ENCODE measurements at regions not wholly inside any gene's neighbourhood (a gene's known extent, or its start where the extent isn't known, plus 50 kb on each side); places are given as distances from the start of the nearest gene placed in this dataset.
"Not testable (repeated sequence)": the region's sequence is repeated elsewhere in the genome, so short reads cannot be mapped to it uniquely, and the experiment has no call there.

DNA sequence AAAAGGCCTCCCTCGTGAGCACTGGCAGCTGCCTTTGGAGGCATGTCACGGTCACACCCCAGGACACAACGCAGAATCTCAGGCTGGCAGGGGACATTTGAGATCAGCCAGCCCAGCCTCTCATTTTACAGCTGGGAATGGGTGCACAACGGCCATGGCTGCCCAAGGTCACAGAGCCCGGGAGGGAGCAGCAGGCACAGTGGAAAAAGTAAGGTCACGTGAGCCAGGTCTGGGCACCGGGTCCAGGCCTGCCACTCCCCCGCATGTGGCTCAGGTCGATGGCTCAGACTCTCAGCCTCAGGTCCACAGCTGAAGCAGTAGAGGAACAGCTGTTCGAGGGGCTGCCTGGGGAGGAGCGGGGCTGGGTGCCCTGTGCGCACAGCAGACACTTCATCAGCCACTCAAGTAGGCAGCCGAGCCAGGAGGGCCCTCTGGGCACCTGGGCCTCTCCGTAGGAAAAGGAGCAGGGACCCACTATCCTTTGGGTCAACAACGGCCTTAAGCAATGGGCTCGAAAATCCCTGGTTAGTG lies 260.6 kb downstream of the GOLGA6L6 start:
- Histone ChIP-seq H3K36me3 (ENCODE audit: control insufficient read depth, insufficient read depth, low read length) (no peaks in the 10 kb centered on the region), H3K4me3 (ENCODE audit: low read depth, low read length) (no peak overlapping the region), H3K27me3 (ENCODE audit: control insufficient read depth, insufficient read depth, low read length) (no peaks in the 10 kb centered on the region)
- DNase-seq (ENCODE audit: low read depth) = no peak
- TF ChIP-seq CTCF (IDR thresholded peaks at IDR 0.05; ENCODE audit: insufficient read depth, low read length, poor library complexity, severe bottlenecking) = no peak

GRCh38 chr15:20280141-20280932 lies 261.3 kb downstream of the GOLGA6L6 start:
- H3K4me3 ChIP-seq (ENCODE audit: low read depth, low read length); DNase-seq (ENCODE audit: low read depth); H3K36me3 ChIP-seq (ENCODE audit: control insufficient read depth, insufficient read depth, low read length); H3K27me3 ChIP-seq (ENCODE audit: control insufficient read depth, insufficient read depth, low read length): not testable (repeated sequence)

GRCh38 chr15:20279056-20279455 lies 262.5 kb downstream of the GOLGA6L6 start:
- H3K4me3 ChIP-seq (ENCODE audit: low read depth, low read length); DNase-seq (ENCODE audit: low read depth); H3K36me3 ChIP-seq (ENCODE audit: control insufficient read depth, insufficient read depth, low read length); H3K27me3 ChIP-seq (ENCODE audit: control insufficient read depth, insufficient read depth, low read length): not testable (repeated sequence)

GRCh38 chr15:20278376-20278775 lies 263.2 kb downstream of the GOLGA6L6 start:
- not testable (repeated sequence) for H3K27me3 ChIP-seq (ENCODE audit: control insufficient read depth, insufficient read depth, low read length); H3K36me3 ChIP-seq (ENCODE audit: control insufficient read depth, insufficient read depth, low read length); DNase-seq (ENCODE audit: low read depth); H3K4me3 ChIP-seq (ENCODE audit: low read depth, low read length)

DNA sequence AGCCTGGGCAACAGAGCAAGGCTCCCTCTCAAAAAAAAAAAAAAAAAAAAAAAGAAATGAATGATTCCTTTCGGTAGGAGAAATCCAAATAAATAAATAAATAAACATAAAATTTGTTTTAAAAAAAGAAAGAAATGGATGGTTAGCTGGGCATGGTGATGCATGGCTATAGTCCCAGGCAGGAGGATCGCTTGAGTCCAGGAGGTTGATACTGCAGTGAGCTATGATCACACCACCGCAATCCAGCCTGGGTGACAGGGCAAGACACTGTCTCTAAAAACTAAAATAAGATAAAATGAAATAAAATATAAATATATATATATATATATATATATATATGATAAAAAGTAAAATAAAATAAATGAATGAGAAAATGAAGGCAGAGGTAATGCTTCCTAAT lies 264.1 kb downstream of the GOLGA6L6 start:
- not testable (repeated sequence) for DNase-seq (ENCODE audit: low read depth); H3K4me3 ChIP-seq (ENCODE audit: low read depth, low read length); H3K27me3 ChIP-seq (ENCODE audit: control insufficient read depth, insufficient read depth, low read length); H3K36me3 ChIP-seq (ENCODE audit: control insufficient read depth, insufficient read depth, low read length)

GRCh38 chr15:20276312-20277114 lies 265.1 kb downstream of the GOLGA6L6 start:
- H3K4me3 ChIP-seq (ENCODE audit: low read depth, low read length); H3K27me3 ChIP-seq (ENCODE audit: control insufficient read depth, insufficient read depth, low read length); DNase-seq (ENCODE audit: low read depth); H3K36me3 ChIP-seq (ENCODE audit: control insufficient read depth, insufficient read depth, low read length): not testable (repeated sequence)

DNA sequence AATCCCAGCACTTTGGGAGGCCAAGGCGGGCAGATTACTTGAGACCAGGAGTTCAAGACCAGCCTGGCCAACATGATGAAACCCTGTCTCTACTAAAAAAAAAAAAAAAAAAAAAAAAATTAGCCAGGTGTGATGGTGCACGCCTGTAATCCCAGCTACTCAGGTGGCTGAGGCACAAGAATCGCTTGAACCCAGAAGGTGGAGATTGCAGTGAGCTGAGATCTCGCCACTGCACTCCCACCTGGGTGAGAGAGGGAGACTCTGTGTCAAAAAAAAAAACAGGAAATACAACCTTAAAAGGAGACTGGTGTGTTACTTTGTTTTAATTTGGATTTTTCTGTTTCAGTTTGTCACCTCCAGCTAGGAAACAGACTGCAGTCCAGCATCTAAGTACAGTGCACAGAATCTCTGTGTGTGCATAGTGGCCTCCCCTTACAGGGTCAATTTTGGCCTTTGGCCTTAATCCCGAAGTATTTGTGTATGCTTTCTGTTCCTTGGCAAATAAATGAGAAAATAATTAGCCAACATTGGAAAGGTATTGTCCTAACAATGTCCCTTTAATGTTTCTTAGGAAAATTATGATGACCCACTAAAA lies 266.1 kb downstream of the GOLGA6L6 start:
- DNase-seq (ENCODE audit: low read depth); H3K36me3 ChIP-seq (ENCODE audit: control insufficient read depth, insufficient read depth, low read length); H3K4me3 ChIP-seq (ENCODE audit: low read depth, low read length); H3K27me3 ChIP-seq (ENCODE audit: control insufficient read depth, insufficient read depth, low read length): not testable (repeated sequence)

DNA sequence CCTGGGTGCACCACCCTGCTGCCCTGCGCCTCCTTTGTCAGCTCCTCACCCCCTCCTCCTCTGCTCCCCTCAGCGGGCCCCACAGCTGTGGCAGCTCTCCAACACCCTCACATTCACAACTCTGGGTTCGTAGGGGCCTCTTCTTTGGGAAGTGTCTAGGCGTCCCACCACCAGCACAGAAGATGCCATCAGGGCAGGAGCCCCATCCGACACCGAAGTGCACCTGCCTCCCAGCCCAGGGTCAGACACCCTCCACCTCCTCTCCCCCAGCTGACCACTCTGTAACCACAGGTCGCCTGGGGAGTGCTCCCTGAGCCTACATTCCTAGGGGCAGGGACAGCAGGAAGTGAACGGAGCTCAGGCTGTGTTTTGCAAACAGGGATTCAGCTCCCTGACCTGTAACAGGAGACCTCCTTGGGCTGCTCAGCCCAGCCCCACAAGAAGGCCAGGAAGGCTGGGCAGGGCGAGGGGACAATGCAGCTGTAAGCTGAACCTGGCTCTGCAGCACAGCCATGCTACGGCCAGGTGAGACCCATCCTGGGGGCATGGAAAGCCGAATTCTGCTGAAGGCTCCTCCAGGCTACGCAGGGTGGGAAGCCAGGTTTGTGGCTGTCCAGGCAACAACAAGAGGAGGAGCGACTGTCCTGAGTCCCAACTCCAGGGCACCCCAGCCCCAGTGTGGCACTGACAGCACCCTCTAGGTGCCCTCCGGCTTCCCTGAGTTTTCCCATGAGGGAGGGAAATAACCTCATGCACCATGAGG lies 269.0 kb downstream of the GOLGA6L6 start:
- no peak for DNase-seq (ENCODE audit: low read depth)
- no peak overlapping the region for H3K4me3 ChIP-seq (ENCODE audit: low read depth, low read length)
- no peak for TF ChIP-seq CTCF (IDR thresholded peaks at IDR 0.05; ENCODE audit: insufficient read depth, low read length, poor library complexity, severe bottlenecking)

More for the DNA sequence above, 269.0 kb downstream of the GOLGA6L6 start:
- no peaks in the 10 kb centered on the region for H3K27me3 ChIP-seq (ENCODE audit: control insufficient read depth, insufficient read depth, low read length)
- no peaks in the 10 kb centered on the region for H3K36me3 ChIP-seq (ENCODE audit: control insufficient read depth, insufficient read depth, low read length)
